Fibroblast of pulmonary artery (primary cell): ENCODE measurements at regions not wholly inside any gene's neighbourhood (a gene's known extent, or its start where the extent isn't known, plus 50 kb on each side); places are given as distances from the start of the nearest gene placed in this dataset.

ENCODE experiments used
- DNase-seq: peaks from one replicate; pipeline ENCODE4 v3.0.0-alpha.2; 2010; ENCODE audit warnings: low read depth
- H3K4me3 ChIP-seq: replicated peaks from 2 replicates; pipeline ENCODE4 v1.5.1; 2011; ENCODE audit warnings: low read depth, mild to moderate bottlenecking, control low read depth, low read length, moderate library complexity
- CTCF ChIP-seq: IDR thresholded peaks from 2 replicates; pipeline ENCODE4 v1.5.1; 2011; ENCODE audit warnings: mild to moderate bottlenecking, control low read depth, low read length, inconsistent platforms; ENCODE audit errors: missing control alignments

GRCh38 chr12:92340003-92340402 lies 194.4 kb upstream of the BTG1 start:
- no peak overlapping the region for H3K4me3 ChIP-seq
- TF ChIP-seq CTCF: no peak
- DNase-seq: no peak

- DNase-seq: no peak
- H3K4me3 ChIP-seq: no peak overlapping the region
- TF ChIP-seq CTCF: no peak
Observed at GRCh38 chr12:92339198-92339821, 193.7 kb upstream of the BTG1 start.

- peak; percentile 6 for DNase-seq
- no peak for TF ChIP-seq CTCF
- H3K4me3 ChIP-seq: no peak overlapping the region
Observed at GRCh38 chr12:92338671-92339070, 193.0 kb upstream of the BTG1 start.

GRCh38 chr12:92338102-92338501 lies 192.5 kb upstream of the BTG1 start:
- TF ChIP-seq CTCF: no peak
- H3K4me3 ChIP-seq: no peak overlapping the region

GRCh38 chr12:92337128-92337527 lies 191.5 kb upstream of the BTG1 start:
- H3K4me3 ChIP-seq: no peak overlapping the region
- no peak for TF ChIP-seq CTCF
- no peak for DNase-seq

More at GRCh38 chr12:92338102-92338501, 192.5 kb upstream of the BTG1 start:
- DNase-seq: no peak

GRCh38 chr12:92336641-92337040 lies 191.0 kb upstream of the BTG1 start:
- H3K4me3 ChIP-seq: no peak overlapping the region
- no peak for DNase-seq
- no peak for TF ChIP-seq CTCF

- no peak overlapping the region for H3K4me3 ChIP-seq
- DNase-seq: no peak
- TF ChIP-seq CTCF: no peak
Observed at GRCh38 chr12:92335831-92336230, 190.2 kb upstream of the BTG1 start.
